ENCODE measurements at regions not wholly inside any gene's neighbourhood (a gene's known extent, or its start where the extent isn't known, plus 50 kb on each side); places are given as distances from the start of the nearest gene placed in this dataset.

DNA sequence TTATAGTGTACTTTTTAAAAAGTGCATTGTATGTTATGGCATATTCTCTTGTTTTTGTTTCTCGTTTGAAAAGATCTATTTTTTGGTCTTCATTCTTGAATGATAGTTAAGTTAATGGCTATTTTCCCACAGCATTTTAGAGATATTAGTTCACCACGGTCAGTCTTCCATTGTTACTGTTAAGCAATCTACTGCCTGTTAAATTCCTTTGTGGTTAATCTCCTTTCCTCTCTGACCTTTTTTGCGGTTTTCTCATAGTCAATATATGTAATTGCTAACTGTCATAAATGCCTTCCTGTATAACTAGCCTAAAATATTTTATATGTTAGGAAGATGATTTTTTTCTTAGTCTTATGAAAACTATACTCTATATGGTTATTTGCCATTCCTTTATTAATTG, 250.8 kb upstream of the FBXL7 start:
- intact Hi-C loops (cut with DNase I) = no loop called here
- no peaks in the 10 kb centered on the region for H3K36me3 ChIP-seq
- TF ChIP-seq, protein P1, sequence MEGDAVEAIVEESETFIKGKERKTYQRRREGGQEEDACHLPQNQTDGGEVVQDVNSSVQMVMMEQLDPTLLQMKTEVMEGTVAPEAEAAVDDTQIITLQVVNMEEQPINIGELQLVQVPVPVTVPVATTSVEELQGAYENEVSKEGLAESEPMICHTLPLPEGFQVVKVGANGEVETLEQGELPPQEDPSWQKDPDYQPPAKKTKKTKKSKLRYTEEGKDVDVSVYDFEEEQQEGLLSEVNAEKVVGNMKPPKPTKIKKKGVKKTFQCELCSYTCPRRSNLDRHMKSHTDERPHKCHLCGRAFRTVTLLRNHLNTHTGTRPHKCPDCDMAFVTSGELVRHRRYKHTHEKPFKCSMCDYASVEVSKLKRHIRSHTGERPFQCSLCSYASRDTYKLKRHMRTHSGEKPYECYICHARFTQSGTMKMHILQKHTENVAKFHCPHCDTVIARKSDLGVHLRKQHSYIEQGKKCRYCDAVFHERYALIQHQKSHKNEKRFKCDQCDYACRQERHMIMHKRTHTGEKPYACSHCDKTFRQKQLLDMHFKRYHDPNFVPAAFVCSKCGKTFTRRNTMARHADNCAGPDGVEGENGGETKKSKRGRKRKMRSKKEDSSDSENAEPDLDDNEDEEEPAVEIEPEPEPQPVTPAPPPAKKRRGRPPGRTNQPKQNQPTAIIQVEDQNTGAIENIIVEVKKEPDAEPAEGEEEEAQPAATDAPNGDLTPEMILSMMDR (IDR thresholded peaks at IDR 0.05) = no peak

DNA sequence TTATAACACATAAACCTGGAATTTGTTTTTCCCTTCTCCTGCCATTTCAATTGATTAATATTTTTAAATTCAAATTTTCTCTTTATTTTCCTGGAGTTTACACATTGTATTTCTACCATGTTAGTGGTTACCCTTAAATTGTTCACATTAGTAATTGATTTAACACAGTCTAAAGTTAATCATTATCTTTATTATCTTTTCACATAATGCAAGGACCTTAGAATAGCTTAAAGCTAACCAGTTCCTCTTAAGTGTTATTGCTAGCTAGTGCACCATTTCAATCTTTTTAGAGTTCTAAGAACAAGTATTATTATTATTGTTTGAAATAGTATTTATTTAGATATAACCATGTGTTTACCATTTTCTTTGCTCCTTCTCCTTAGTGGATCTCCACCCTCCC, 251.2 kb upstream of the FBXL7 start:
- H3K36me3 ChIP-seq = no peaks in the 10 kb centered on the region
- TF ChIP-seq, protein P1 (IDR thresholded peaks at IDR 0.05) = no peak
- H3K4me1 ChIP-seq = no peaks in the 10 kb centered on the region
- no peak overlapping the region for H3K4me3 ChIP-seq
- no peaks in the 10 kb centered on the region for H3K9me3 ChIP-seq
- no peaks in the 10 kb centered on the region for H3K27me3 ChIP-seq
- intact Hi-C loops (cut with DNase I) = no loop called here
- no peak overlapping the region for H3K9ac ChIP-seq (ENCODE audit: low read depth in 2 of 2, low read length in 2 of 2)
- H3K27ac ChIP-seq = no peak overlapping the region
- no peak for DNase-seq

More for the DNA sequence above, 250.8 kb upstream of the FBXL7 start:
- Histone ChIP-seq H3K27ac (no peak overlapping the region), H3K9me3 (no peaks in the 10 kb centered on the region), H3K9ac (ENCODE audit: low read depth in 2 of 2, low read length in 2 of 2) (no peak overlapping the region), H3K4me1 (no peaks in the 10 kb centered on the region), H3K27me3 (no peaks in the 10 kb centered on the region), H3K4me3 (no peak overlapping the region)
- DNase-seq = no peak

DNA sequence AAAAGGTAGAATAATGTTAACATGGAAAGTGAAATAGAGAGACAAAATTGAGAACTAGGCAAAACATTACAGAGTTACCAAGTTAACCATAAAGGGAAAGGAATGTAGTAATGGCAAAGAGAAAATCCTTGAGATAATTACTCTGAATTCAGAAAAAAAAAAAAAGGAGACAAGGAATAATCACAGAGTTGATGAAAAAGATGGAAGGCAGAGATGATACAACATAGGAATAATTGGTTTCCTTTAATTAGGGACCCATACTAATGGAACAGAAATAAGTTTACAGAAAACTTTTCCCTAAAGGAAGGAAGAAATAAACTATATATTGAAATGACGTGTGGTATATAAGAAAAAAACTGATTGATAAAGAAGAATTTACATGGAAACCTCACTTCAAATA, 254.1 kb upstream of the FBXL7 start:
- DNase-seq = no peak
- Histone ChIP-seq H3K4me1 (no peaks in the 10 kb centered on the region), H3K4me3 (no peak overlapping the region), H3K9me3 (no peaks in the 10 kb centered on the region), H3K27me3 (no peaks in the 10 kb centered on the region), H3K27ac (no peak overlapping the region), H3K9ac (ENCODE audit: low read depth in 2 of 2, low read length in 2 of 2) (no peak overlapping the region), H3K36me3 (no peaks in the 10 kb centered on the region)
- intact Hi-C loops (cut with DNase I) = no loop called here
- TF ChIP-seq, protein P1 (IDR thresholded peaks at IDR 0.05) = no peak

DNA sequence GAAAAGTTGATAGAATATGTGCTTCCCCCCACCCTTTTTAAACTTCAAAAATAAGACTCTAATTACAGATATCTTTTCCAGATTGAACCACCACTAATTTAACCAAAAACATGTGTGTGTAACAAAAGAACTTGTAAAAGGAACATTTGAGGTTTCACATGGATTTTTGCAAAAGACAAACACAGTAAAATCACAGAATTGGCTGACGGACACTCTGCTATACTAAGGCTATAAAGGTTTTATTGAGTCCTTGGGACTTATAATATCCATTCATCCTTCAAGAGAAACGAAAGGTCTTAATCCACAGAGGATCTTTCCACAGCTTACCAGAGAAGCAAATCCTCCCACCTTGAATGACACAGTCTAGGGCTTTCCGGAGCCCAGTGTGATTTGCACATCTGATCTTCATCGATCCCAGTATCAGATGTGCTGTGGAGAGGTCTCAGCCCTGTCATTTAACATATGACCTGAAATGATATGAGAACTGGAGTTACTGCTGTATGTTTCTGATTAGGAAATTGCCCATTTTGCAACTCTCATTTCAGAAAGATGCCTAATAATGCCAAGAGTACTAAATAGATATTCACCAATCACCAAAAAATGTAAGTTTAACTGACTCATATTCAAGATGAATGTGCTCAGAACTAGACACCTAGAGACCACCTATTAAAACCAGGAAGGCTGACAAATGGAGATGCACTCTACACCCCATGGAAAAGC, 256.5 kb upstream of the FBXL7 start:
- Histone ChIP-seq H3K4me1 (no peaks in the 10 kb centered on the region), H3K9ac (ENCODE audit: low read depth in 2 of 2, low read length in 2 of 2) (no peak overlapping the region), H3K4me3 (no peak overlapping the region), H3K27ac (no peak overlapping the region), H3K9me3 (no peaks in the 10 kb centered on the region), H3K27me3 (no peaks in the 10 kb centered on the region), H3K36me3 (no peaks in the 10 kb centered on the region)
- TF ChIP-seq, protein P1 (IDR thresholded peaks at IDR 0.05) = no peak
- DNase-seq = no peak
- intact Hi-C loops (cut with DNase I) = no loop called here

GRCh38 chr5:15241216-15241821, 258.7 kb upstream of the FBXL7 start:
- TF ChIP-seq, protein P1 (IDR thresholded peaks at IDR 0.05) = no peak
- DNase-seq = no peak
- H3K27me3 ChIP-seq = no peaks in the 10 kb centered on the region
- no peak overlapping the region for H3K9ac ChIP-seq (ENCODE audit: low read depth in 2 of 2, low read length in 2 of 2)
- H3K36me3 ChIP-seq = no peaks in the 10 kb centered on the region
- H3K27ac ChIP-seq = no peak overlapping the region
- H3K4me1 ChIP-seq = no peaks in the 10 kb centered on the region
- intact Hi-C loops (cut with DNase I) = no loop called here
- no peak overlapping the region for H3K4me3 ChIP-seq
- no peaks in the 10 kb centered on the region for H3K9me3 ChIP-seq
